A673 (cell line): ENCODE measurements at regions not wholly inside any gene's neighbourhood (a gene's known extent, or its start where the extent isn't known, plus 50 kb on each side); places are given as distances from the start of the nearest gene placed in this dataset.

ENCODE experiments used
- BruUV-seq: library from RNA; stranded (reverse); fragments of 400-500 nt; replicated peaks from 2 replicates; lab custom pipeline; 2021; lab: Mats Ljungman, UMichigan
- CTCF ChIA-PET: fragments of 300-600 bp; sonication (Branson Sonifier 250); formaldehyde crosslinking; loops from one replicate; lab custom pipeline; 2022; ENCODE audit warnings: antibody characterized with exemption; lab: Charles Lee
- POLR2A ChIA-PET: fragments of 300-600 bp; sonication (Branson Sonifier 250); formaldehyde crosslinking; loops from one replicate; lab custom pipeline; 2022; ENCODE audit warnings: antibody characterized with exemption; ENCODE audit not compliant: low non-redundant PET; lab: Charles Lee
- DNase-seq: peaks from one replicate; pipeline ENCODE4 v3.0.0-alpha.2; 2015; ENCODE audit warnings: low spot score
- H3K27ac ChIP-seq: fragments of 200-600 bp; sonication (generic); 2 replicates; pipeline ENCODE4 v1.5.1; 2016; ENCODE audit warnings: mixed run types, low read depth, mild to moderate bottlenecking, mixed read lengths, antibody characterized with exemption, low read length; ENCODE audit not compliant: poor library complexity, severe bottlenecking
- H3K27me3 ChIP-seq: fragments of 200-600 bp; sonication (generic); replicated peaks from 2 replicates; pipeline ENCODE4 v1.6.1; 2017; ENCODE audit warnings: mixed run types, low read depth, mild to moderate bottlenecking, mixed read lengths, antibody characterized with exemption, low read length; ENCODE audit not compliant: insufficient read depth, poor library complexity
- H3K36me3 ChIP-seq: fragments of 200-600 bp; sonication (generic); 2 replicates; pipeline ENCODE4 v1.6.1; 2016; ENCODE audit warnings: mixed run types, mild to moderate bottlenecking, mixed read lengths, antibody characterized with exemption, low read length; ENCODE audit not compliant: insufficient read depth, poor library complexity, severe bottlenecking
- H3K4me1 ChIP-seq: fragments of 200-600 bp; sonication (generic); 2 replicates; pipeline ENCODE4 v1.6.1; 2017; ENCODE audit warnings: mixed run types, mild to moderate bottlenecking, mixed read lengths, antibody characterized with exemption, low read length; ENCODE audit not compliant: insufficient read depth, poor library complexity, severe bottlenecking
- H3K4me3 ChIP-seq: fragments of 200-600 bp; sonication (generic); 2 replicates; pipeline ENCODE4 v1.5.1; 2016; ENCODE audit warnings: low read depth, mixed run types, mild to moderate bottlenecking, mixed read lengths, low read length; ENCODE audit not compliant: poor library complexity, severe bottlenecking
- H3K9me3 ChIP-seq: fragments of 200-600 bp; sonication (generic); 2 replicates; pipeline ENCODE4 v1.6.1; 2016; ENCODE audit warnings: mixed run types, low read depth, mild to moderate bottlenecking, mixed read lengths, antibody characterized with exemption, low read length; ENCODE audit not compliant: poor library complexity, severe bottlenecking
- EZH2 ChIP-seq: fragments of 200-600 bp; sonication (generic); IDR thresholded peaks from 2 replicates; pipeline ENCODE4 v1.6.1; 2017; ENCODE audit warnings: borderline replicate concordance, low read depth, mild to moderate bottlenecking, mixed read lengths, antibody characterized with exemption, low read length; ENCODE audit not compliant: poor library complexity, severe bottlenecking
- intact Hi-C: fragments of 100-400 bp; cut with micrococcal nuclease; formaldehyde crosslinking; loops from one replicate; pipeline ENCODE4 v1.10.0; 2022; ENCODE audit not compliant: unreplicated experiment
- TF ChIP-seq, protein P1 (sequence below): fragments of 300-800, 200-600 bp; sonication (generic); conservative IDR thresholded peaks from 2 replicates; pipeline ENCODE4 v1.5.1; 2017; ENCODE audit warnings: low read depth, mild to moderate bottlenecking, antibody characterized with exemption, low read length, moderate library complexity, mixed read lengths

- TF ChIP-seq, protein P1, sequence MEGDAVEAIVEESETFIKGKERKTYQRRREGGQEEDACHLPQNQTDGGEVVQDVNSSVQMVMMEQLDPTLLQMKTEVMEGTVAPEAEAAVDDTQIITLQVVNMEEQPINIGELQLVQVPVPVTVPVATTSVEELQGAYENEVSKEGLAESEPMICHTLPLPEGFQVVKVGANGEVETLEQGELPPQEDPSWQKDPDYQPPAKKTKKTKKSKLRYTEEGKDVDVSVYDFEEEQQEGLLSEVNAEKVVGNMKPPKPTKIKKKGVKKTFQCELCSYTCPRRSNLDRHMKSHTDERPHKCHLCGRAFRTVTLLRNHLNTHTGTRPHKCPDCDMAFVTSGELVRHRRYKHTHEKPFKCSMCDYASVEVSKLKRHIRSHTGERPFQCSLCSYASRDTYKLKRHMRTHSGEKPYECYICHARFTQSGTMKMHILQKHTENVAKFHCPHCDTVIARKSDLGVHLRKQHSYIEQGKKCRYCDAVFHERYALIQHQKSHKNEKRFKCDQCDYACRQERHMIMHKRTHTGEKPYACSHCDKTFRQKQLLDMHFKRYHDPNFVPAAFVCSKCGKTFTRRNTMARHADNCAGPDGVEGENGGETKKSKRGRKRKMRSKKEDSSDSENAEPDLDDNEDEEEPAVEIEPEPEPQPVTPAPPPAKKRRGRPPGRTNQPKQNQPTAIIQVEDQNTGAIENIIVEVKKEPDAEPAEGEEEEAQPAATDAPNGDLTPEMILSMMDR, result no peak
- no peak for TF ChIP-seq EZH2
- POLR2A ChIA-PET, result no interaction called here
- BruUV-seq, result no TSS peak
- Histone ChIP-seq H3K27ac (no peak overlapping the region), H3K4me1 (no peaks in the 10 kb centered on the region), H3K36me3 (no peaks in the 10 kb centered on the region), H3K27me3 (no peaks in the 10 kb centered on the region), H3K9me3 (no peaks in the 10 kb centered on the region), H3K4me3 (no peak overlapping the region)
- CTCF ChIA-PET, result no interaction called here
- DNase-seq, result no peak
- intact Hi-C loops, result no loop called here
Measured at GRCh38 chr19:31418055-31418454, 68.8 kb upstream of the TSHZ3 start.

GRCh38 chr19:31418692-31419430, 69.6 kb upstream of the TSHZ3 start:
- CTCF ChIA-PET, result no interaction called here
- Histone ChIP-seq H3K4me3 (no peak overlapping the region), H3K36me3 (no peaks in the 10 kb centered on the region), H3K9me3 (no peaks in the 10 kb centered on the region), H3K27ac (no peak overlapping the region), H3K27me3 (no peaks in the 10 kb centered on the region), H3K4me1 (no peaks in the 10 kb centered on the region)
- TF ChIP-seq EZH2, result no peak
- TF ChIP-seq, protein P1, result no peak
- no peak for DNase-seq
- no TSS peak for BruUV-seq
- intact Hi-C loops, result no loop called here
- POLR2A ChIA-PET, result no interaction called here

GRCh38 chr19:31419871-31420445, 70.7 kb upstream of the TSHZ3 start:
- ChIA-PET POLR2A (no interaction called here), CTCF (no interaction called here)
- Histone ChIP-seq H3K4me1 (no peaks in the 10 kb centered on the region), H3K9me3 (no peaks in the 10 kb centered on the region), H3K27ac (no peak overlapping the region), H3K36me3 (no peaks in the 10 kb centered on the region), H3K4me3 (no peak overlapping the region), H3K27me3 (no peaks in the 10 kb centered on the region)
- no peak for DNase-seq
- intact Hi-C loops, result no loop called here
- TF ChIP-seq, protein P1, result no peak
- no peak for TF ChIP-seq EZH2
- BruUV-seq, result no TSS peak
